ENCODE measurements at regions not wholly inside any gene's neighbourhood (a gene's known extent, or its start where the extent isn't known, plus 50 kb on each side); places are given as distances from the start of the nearest gene placed in this dataset.

- DNase-seq (ENCODE audit: low read depth, low spot score): no peak
Measured at GRCh38 chr18:46407486-46408166, 249.4 kb downstream of the LOXHD1 start.

GRCh38 chr18:46408334-46408987, 248.6 kb downstream of the LOXHD1 start:
- no peak for DNase-seq (ENCODE audit: low read depth, low spot score)

- DNase-seq (ENCODE audit: low read depth, low spot score): no peak
Measured at GRCh38 chr18:46411191-46411828, 245.7 kb downstream of the LOXHD1 start.

GRCh38 chr18:46411867-46412690, 244.9 kb downstream of the LOXHD1 start:
- peak; percentile 81 for DNase-seq (ENCODE audit: low read depth, low spot score)

- DNase-seq (ENCODE audit: low read depth, low spot score): peak; percentile 21
Measured at GRCh38 chr18:46412916-46413315, 244.1 kb downstream of the LOXHD1 start.

GRCh38 chr18:46413684-46414083, 243.3 kb downstream of the LOXHD1 start:
- DNase-seq (ENCODE audit: low read depth, low spot score): peak; percentile 62

- DNase-seq (ENCODE audit: low read depth, low spot score): no peak
Measured at GRCh38 chr18:46414863-46415262, 242.2 kb downstream of the LOXHD1 start.

- no peak for DNase-seq (ENCODE audit: low read depth, low spot score)
Measured at GRCh38 chr18:46415532-46416252, 241.3 kb downstream of the LOXHD1 start.

GRCh38 chr18:46416706-46417638, 240.0 kb downstream of the LOXHD1 start:
- DNase-seq (ENCODE audit: low read depth, low spot score): no peak

- no peak for DNase-seq (ENCODE audit: low read depth, low spot score)
Measured at GRCh38 chr18:46418663-46419260, 238.3 kb downstream of the LOXHD1 start.

- DNase-seq (ENCODE audit: low read depth, low spot score): no peak
Measured at GRCh38 chr18:46419391-46420141, 237.5 kb downstream of the LOXHD1 start.

GRCh38 chr18:46421973-46422551, 235.0 kb downstream of the LOXHD1 start:
- DNase-seq (ENCODE audit: low read depth, low spot score): no peak

- DNase-seq (ENCODE audit: low read depth, low spot score): no peak
Measured at GRCh38 chr18:46422552-46423055, 234.4 kb downstream of the LOXHD1 start.

- no peak for DNase-seq (ENCODE audit: low read depth, low spot score)
Measured at GRCh38 chr18:46423226-46423805, 233.7 kb downstream of the LOXHD1 start.

GRCh38 chr18:46424898-46425297, 232.1 kb downstream of the LOXHD1 start:
- no peak for DNase-seq (ENCODE audit: low read depth, low spot score)

GRCh38 chr18:46425511-46425910, 231.5 kb downstream of the LOXHD1 start:
- DNase-seq (ENCODE audit: low read depth, low spot score): no peak

GRCh38 chr18:46426021-46426678, 230.9 kb downstream of the LOXHD1 start:
- no peak for DNase-seq (ENCODE audit: low read depth, low spot score)

GRCh38 chr18:46426679-46427047, 230.4 kb downstream of the LOXHD1 start:
- DNase-seq (ENCODE audit: low read depth, low spot score): no peak

Data from smooth muscle cell of the brain vasculature (primary cell).